HuH-7 (cell line): ENCODE measurements at regions not wholly inside any gene's neighbourhood (a gene's known extent, or its start where the extent isn't known, plus 50 kb on each side); places are given as distances from the start of the nearest gene placed in this dataset.
A peak's percentile ranks its signal among the peaks of the same experiment; 100 is the strongest.

ENCODE experiments used
- DNase-seq: peaks from one replicate; pipeline ENCODE4 v3.0.0; 2011; ENCODE audit warnings: low spot score

DNA sequence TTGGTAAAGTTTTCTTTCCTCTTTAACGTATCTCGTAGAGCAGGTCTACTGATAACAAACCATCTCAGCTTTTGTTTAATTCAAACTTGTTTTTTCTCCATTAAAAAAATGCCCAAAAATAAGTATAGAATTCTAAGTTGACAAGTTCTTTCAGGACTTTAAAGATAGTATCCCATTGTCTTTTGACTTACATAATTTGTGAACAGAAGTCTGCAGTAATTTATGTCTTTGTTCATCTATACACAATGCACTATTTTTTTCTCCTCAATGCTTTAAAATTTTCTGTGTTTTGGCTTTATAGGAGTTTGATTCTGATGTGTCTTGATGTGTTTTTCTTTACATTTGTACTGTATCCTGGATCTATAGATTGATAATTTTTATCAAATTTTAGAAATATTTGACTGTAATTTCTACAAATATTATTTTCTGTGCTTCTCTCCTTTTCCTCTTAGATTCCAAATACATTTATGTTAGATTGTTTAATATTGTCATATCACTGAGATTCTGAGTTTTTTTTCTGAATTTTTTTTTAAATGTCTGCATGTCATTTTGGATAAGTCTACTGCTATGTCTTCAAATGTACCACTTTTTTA, 143.3 kb downstream of the FTCDNL1 start:
- DNase-seq, result no peak

DNA sequence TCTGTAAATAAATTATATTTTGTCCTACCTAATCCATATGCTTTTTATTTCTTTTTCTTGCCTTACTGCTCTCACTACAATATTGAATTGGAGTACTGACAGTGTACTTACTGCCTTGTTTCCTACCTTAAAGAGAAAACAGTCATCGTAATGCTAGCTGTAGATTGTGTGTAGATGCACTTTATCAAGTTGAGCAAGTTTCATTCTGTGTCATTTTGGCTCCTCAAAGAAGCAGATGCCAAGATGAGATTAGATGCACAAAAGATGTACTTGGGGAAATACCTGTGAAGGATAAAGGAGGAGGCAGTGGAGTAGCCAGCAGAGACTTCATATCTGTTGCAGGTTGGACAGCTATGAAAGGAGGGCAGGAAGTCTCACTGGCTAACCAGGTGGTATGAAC, 145.5 kb downstream of the FTCDNL1 start:
- no peak for DNase-seq

DNA sequence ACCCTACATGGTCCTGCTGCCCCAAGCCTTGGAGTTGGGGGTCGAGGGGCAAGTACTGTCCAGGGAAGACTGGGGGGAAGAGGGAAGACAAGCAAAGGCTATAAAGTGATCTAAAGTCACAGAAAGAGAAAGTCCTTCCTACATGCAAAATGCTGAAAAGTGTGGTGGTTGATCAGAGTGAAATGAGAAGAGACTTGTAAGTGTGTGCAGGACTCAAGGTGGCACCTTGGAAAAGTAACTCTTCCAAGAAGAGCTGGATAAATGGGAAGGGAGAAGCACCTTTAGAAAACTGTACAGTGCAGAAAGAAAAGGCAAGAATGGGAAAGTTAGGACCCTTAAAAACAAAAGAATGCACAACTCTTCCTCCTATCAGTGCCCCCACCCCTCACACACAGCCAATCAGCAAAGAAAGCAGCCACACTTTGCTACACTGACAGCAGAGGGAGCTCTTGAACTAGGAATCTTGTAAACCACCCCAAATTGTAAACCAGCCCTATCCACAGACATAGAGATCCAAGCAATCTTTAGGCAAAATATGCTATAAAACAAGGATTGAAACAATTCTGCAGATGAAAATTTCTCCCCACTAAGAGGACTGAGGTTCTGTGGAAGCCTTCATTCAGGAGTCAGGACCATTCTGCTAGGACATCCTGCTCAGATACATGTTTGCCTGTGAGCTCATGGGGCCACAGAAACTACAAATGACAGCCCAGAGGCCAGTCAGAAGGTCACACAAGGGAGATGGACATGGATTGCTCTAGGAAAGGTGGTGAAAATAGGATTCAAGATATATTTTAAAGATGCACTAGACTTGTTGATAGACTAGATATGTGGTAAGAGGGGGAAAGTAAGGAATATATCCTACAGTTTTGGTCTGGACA, 146.4 kb downstream of the FTCDNL1 start:
- DNase-seq, result peak; percentile 61

DNA sequence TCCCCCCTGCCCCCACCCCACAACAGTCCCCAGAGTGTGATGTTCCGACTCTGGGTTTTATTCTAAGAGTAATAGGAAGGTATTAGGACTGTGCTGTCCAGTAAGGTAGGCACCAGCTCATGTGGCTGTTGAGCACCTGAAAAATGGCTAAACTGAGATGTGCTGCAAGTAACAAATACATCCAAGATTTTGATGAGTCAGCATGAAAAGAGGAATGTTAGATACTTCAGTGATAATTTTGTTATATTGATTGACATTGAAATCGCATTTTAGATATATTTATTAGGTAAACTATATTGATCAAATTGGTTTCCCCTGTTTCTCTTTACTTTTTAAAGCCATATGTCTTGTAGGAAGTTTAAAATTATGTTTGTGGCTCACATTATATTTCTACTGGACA, 147.8 kb downstream of the FTCDNL1 start:
- no peak for DNase-seq

DNA sequence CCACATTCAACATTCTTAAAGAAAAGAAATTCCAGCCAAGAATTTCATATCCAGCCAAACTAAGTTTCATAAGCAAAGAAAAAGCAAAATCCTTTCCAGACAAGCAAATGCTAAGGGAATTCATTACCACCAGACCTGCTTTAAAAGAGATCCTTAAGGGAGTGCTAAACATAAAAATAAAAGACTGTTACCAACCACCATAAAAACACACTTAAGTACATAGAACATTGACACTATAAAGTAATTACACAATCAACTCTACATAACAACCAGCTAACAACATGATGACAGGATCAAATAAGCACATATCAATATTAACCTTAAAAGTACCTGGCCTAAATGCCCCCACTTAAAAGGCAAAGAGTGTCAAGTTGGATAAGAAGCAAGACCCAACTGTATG, 153.5 kb downstream of the FTCDNL1 start:
- DNase-seq, result no peak

DNA sequence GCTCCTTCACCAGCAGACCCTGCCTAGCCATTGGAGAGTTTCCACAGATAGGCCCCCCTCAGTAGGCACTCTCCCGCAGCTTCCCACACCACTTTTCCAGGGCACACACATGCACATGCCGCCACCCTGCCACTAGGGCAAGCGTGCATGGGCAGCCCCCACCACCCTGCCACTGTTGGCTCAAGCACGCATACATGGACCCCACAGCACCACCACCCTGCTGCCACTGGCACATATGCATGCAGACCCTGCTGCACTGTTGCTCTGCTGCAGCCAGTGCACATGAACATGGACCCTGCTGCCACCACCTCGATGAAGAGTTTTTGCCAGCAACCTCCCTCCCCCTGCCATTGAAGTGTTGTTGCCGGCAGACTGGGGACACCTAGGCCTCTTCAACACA, 154.9 kb downstream of the FTCDNL1 start:
- DNase-seq, result no peak

DNA sequence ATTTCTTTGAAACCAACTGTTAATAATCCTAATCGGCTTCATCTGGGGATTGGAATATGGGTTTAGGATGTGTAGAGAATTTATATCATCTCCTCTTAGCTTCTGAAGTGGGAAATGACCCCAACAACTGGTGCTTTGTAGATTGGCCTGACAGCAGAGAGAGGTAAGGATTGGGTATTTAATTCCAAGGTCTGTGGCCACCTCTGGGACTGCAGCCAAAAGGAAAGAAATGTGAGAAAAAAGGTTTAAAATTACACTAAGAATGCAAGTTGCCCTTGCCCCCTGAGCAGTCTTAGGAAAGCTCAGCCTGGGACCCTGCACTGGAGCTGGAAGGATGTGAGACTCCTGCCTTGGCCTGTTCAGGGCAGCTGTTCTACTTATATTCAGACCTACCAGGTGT, 157.1 kb downstream of the FTCDNL1 start:
- DNase-seq, result no peak

DNA sequence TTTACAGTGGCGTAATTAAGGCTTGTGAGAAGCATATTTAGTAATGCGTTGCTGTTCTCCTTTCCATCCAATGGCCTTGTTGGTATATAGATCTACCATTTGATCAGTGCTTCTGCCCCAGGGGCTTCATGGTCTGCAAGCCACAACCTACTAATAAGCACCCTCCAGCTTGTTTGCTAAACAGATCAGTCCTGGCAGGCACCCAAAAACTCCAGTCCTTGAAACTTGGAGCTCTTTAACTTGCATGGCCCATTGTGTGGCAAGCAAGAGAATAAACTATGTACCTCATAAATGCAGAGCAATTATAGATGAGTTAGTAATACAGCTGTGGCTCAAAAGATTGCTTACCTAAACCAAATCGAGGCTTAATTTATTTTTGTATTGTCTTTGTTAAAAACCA, 158.5 kb downstream of the FTCDNL1 start:
- no peak for DNase-seq

DNA sequence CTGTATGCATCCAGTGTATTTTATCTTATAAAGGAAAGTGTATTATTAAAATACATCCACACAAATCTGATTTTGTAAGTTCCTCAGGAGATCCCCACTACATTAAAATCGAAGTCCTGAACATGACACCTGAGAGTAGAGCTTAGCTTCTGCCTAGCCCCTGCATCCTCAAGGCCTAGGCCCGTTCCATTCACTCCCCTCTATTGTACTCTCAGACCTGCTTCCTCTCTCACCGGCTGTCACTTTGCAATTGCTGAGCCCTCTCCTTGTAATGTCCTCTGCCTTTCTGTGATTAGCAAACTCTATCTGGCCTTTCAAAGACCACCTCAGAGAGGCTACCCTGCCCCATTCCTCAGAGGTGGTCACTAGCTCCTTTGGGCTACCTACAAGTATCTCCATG, 160.8 kb downstream of the FTCDNL1 start:
- DNase-seq, result no peak

DNA sequence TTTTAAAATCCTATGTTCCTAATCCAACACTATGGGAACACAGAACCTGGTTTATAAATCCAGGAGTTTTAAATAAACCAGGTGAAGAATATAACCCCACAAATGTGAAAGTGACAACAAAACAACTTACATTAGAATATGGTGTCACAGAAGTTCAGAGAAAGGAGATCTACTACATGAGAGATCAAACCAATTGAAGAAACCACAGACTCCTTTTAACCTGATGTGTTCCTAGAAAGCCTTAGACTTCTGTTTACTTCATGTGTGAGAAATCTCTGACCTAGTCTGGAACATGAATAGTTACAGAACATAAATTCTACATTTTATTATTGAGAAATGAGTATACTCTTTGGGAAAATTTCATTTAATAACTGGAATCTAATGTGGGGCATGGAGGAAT, 165.3 kb downstream of the FTCDNL1 start:
- no peak for DNase-seq

DNA sequence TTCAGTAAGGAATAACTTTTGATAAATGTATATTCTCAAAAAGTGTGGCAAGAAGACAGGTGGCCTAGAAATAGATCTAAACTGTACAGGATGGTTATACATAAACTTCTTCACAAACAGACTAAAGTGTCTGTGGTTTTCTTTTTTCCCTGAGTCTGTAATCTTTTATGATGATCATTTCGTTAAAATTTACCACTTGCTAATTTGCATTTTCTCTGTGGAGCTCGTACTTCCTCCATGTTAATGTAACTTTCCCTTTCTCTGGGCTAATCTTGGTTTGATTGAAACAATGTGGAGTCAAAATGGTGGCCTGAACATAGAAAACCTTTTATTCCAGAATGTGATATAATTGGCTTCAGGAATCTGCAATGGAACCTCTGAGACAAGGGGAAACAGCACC, 166.2 kb downstream of the FTCDNL1 start:
- no peak for DNase-seq

DNA sequence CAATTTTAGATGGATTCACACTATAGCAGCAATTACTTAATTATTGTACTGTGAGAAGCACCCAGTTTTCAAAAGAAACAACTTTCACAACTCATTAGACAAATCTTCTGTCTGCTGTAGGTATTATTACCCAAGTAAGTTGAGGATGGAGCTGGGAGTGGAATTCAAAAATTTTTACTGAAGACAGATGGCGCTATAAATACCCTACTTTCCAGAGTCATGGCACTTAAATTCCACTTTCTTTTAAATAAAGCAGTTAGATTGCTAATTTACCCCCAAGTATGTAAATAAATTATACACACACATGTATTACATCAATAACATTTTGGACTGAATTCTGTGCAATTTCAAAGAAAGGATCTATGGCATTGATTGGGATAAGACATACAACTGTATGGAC, 166.8 kb downstream of the FTCDNL1 start:
- DNase-seq, result no peak

DNA sequence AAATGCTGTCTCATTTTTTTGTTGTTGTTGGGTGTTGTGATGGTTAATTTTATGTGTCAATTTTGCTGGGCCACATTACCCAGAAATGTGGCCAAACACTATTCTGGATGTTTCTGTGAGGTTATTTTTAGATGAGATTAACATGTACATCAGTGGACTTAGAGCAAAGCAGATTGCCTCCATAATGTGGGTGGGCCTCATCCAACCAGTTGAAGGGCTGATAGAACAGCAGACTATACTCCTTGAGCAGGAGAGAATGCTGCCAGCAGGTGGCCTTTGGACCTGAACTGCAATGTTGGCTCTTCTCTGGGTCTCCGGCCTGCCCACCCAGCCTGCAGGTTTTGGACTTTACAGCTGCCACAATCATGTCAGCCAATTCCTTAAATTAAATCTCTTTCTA, 169.0 kb downstream of the FTCDNL1 start:
- DNase-seq, result no peak

DNA sequence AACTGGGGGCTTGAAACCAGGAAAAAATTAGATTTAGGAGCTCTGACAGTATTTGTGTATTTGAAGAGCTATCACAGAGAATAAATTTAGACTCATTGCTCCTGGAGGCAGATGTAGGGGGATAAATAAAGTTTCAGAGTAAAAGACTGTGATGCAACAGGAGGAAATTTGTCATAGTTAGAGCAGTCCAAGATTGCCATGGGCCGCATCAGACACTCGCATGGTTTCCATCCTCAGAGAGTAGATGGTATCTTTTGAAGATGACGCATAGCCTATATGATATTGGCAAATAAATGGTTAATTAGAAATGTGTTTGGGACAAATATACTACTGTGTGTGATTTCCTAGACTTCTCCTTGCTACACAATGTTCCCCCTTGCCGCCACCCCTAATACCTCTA, 170.5 kb downstream of the FTCDNL1 start:
- DNase-seq, result no peak

DNA sequence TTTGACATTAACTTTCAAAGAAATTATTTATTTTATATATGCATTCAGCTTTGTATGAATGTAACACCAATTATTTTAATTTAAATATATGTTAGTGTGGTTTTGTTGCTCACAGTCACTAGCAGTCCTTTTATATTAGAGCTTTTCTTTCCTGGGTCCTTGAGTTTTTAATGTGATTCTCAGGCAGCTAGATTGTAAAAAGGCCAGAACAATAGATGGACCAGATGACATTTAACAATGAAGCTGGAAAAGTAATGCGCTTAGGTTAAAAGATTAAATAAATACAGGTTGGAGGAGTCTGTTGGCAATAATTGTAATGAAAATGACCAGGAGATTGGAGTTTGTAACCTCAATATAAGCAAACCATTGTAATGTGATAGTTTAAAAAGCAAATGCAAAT, 171.1 kb downstream of the FTCDNL1 start:
- DNase-seq, result no peak

DNA sequence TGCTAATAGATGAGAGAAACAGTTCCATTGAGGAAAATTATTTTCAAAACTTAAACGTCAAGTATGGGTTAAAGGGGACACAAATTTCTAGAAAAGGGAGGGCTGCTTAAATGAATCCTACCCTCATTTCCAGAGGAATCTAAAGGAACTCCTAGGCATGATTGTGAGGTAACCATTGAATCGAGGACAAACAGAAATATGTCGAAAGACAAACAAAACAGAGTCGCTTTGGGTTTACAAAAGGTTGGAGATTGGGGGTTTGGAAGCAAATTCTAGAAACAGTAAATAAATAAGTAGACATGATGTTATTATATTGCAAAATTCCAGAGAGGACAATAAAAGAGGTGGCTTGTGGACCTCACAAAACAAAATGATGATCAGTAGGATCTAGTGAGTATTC, 173.1 kb downstream of the FTCDNL1 start:
- DNase-seq, result peak; percentile 24

DNA sequence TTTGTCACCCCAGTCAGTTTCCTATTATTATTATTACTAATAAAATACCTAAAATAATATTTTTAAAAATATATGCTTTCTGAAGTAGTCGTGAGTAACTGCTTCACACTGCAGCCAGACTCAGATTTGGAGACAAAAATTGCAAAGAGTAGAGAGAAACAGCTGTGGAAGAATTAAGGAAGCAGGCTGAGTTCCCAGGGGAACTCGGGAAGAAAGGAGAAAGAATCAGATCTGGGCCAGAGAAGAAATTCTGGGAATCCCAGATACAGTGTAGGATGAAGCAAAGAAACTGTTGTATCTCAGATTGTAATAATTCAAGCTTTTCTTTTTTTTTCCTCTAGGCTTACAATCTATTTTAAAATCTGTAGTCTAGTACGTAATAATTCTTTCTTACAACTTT, 182.3 kb downstream of the FTCDNL1 start:
- no peak for DNase-seq

DNA sequence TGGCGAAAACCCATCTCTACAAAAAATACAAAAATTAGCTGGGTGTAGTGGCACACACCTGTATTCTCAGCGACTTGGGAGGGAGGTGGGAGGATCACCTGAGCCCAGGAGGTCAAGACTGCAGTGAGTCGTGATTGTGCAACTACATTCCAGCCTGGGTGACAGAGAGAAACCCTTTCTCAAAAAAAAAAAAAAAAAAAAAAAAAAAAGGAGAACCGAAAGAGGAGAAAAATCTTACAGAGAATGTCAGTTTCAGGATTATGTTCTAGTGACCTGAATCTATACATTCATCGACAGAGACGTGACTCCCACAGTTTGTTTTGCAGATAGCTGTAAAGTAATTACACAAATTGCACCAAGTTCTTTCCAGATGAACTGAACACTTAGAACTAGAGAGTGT, 187.8 kb downstream of the FTCDNL1 start:
- no peak for DNase-seq

DNA sequence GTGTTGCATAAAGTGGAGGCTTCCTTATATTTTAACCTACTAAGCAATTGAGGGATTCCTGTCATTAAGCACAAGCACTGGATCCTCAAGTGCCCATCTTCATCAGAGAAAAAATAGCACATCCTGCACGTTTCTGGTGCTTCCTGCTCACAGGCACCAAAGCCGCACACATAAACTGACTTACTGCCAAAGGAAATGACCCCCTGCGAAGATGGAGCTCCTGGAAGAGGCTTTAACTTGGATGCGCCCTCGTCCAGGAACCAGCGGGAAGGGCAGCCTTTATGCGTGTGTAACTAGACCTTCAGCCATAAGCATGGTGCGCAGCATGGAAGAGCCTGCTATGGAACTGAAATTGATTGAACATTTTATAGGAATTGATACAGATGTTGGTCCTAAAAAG, 188.7 kb downstream of the FTCDNL1 start:
- no peak for DNase-seq

DNA sequence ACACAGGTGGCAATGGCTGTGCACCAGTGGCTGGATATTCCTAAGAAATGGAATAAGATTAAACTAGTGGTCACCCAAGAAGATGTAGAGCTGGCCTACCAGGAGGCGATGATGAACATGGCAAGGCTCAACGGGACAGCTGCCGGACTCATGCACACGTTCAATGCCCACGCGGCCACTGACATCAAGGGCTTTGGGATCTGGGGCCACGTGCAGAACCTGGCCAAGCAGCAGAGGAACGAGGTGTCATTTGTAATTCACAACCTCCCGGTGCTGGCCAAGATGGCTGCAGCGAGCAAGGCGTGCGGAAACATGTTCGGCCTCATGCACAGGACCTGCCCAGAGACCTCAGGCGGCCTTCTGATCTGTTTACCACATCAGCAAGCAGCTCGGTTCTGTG, 190.8 kb downstream of the FTCDNL1 start:
- DNase-seq, result no peak

DNA sequence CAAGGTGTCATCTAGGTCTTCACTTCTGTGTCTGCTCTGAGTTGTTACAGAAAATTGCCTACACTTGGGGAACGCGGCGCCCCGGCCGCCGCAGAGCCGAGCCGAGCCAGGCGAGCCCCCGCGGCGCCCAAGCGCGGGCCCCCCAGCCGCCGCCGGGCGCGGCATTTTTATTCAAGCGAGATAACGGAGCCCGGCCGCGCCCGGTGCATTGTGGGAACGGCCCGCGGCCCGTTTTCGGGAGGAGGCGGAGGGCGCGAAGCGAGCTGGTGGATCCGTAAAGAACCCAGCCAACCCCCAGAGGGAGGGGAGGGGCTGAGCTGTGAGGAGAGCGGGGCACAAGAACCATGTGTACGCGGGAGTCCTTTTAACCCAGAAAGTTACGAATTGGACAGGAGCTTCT, 191.8 kb downstream of the FTCDNL1 start:
- DNase-seq, result peak; percentile 49

DNA sequence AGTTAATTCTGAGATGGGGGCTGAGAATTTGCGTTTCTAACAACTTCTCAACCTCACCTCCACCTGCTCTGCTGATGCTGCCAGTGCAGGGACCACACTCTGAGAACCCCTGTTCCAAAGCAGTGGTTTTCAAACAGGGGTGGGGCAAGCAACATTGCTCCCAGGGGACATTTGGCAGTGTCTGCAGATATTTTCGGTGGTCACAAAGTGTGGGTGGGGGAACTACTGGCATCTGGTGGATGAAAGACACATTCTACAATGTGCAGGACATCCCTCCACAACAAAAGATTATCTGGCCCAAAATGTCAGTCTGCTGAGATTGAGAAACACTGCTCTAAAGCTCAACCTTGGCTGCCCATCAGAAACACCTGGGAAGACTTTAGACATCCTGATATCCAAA, 188.7 kb upstream of the SATB2 start:
- DNase-seq, result no peak

DNA sequence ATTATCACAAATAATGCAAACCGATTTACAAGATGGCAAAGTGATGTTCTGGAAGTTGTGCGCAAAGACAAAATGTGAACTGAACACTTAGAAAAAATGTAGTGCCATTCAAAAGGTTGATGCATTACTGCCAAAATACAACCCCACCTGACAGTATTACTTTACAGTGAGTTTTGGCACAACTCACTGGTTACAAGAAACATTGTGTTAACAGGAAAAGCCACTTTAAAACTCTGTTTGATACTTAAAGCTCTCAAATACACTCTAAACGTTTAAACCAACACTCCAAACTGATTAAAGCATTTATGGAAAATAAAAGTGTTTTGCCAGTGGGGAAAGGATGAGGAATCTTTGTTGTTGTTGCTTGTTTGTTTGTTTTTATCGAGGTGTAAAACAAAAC, 173.4 kb upstream of the SATB2 start:
- no peak for DNase-seq

DNA sequence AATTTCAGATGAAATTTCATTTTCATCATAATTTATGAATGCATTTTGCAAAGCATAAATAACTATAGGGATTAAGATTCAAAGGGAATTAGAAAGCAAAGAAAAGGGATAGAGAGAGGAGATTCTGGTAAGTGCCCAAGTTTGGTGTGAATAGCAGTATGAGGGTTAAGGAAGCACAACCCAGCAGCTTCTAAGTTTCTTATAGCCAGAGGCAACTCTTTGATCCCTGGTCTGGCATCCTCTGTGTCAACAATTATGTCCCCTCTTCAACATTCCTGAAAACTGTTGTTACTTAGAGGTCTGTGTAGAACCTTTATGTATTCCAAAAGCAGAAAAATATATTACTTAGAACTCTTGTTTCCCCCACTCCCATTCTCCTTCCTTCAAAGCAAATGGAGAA, 171.6 kb upstream of the SATB2 start:
- no peak for DNase-seq
